Inflammatory macrophage treated with lipopolysaccharide for 1 hour (primary cell): ENCODE measurements at regions not wholly inside any gene's neighbourhood (a gene's known extent, or its start where the extent isn't known, plus 50 kb on each side); places are given as distances from the start of the nearest gene placed in this dataset.
"Not testable (repeated sequence)": the region's sequence is repeated elsewhere in the genome, so short reads cannot be mapped to it uniquely, and the experiment has no call there.

ENCODE experiments used
- DNase-seq, 2 donors: peaks; one replicate each; pipeline ENCODE4 v3.0.0-alpha.2; 2020 to 2022

GRCh38 chr16:59683709-59684108 lies 949.6 kb upstream of the GOT2 start:
- no peak for DNase-seq

GRCh38 chr16:59665618-59666220 lies 931.6 kb upstream of the GOT2 start:
- no peak for DNase-seq

- DNase-seq: no peak
Observed at GRCh38 chr16:59658572-59658971, 924.5 kb upstream of the GOT2 start.

- DNase-seq: no peak
Observed at GRCh38 chr16:59655031-59655430, 920.9 kb upstream of the GOT2 start.

- DNase-seq: no peak
Observed at GRCh38 chr16:59654455-59654854, 920.3 kb upstream of the GOT2 start.

GRCh38 chr16:59651662-59652061 lies 917.5 kb upstream of the GOT2 start:
- DNase-seq: no peak

GRCh38 chr16:59645194-59645593 lies 911.1 kb upstream of the GOT2 start:
- no peak for DNase-seq

GRCh38 chr16:59635674-59636073 lies 901.6 kb upstream of the GOT2 start:
- DNase-seq: no peak

GRCh38 chr16:59634951-59635350 lies 900.8 kb upstream of the GOT2 start:
- DNase-seq: no peak

- DNase-seq: no peak
Observed at GRCh38 chr16:59634004-59634579, 900.0 kb upstream of the GOT2 start.

- no peak for DNase-seq
Observed at GRCh38 chr16:59632276-59632855, 898.2 kb upstream of the GOT2 start.

GRCh38 chr16:59624381-59624780 lies 890.3 kb upstream of the GOT2 start:
- not testable (repeated sequence) for DNase-seq

- DNase-seq: no peak
Observed at GRCh38 chr16:59614466-59615240, 880.5 kb upstream of the GOT2 start.

- not testable (repeated sequence) for DNase-seq
Observed at GRCh38 chr16:59612910-59613620, 878.9 kb upstream of the GOT2 start.

GRCh38 chr16:59612094-59612493 lies 878.0 kb upstream of the GOT2 start:
- DNase-seq: no peak

- no peak for DNase-seq
Observed at GRCh38 chr16:59611556-59611955, 877.4 kb upstream of the GOT2 start.

- DNase-seq: no peak
Observed at GRCh38 chr16:59605706-59606105, 871.6 kb upstream of the GOT2 start.

GRCh38 chr16:59604354-59604753 lies 870.2 kb upstream of the GOT2 start:
- no peak for DNase-seq

GRCh38 chr16:59601452-59601851 lies 867.3 kb upstream of the GOT2 start:
- no peak for DNase-seq

- DNase-seq: no peak
Observed at GRCh38 chr16:59597269-59597668, 863.2 kb upstream of the GOT2 start.

GRCh38 chr16:59596693-59597092 lies 862.6 kb upstream of the GOT2 start:
- DNase-seq: no peak

- no peak for DNase-seq
Observed at GRCh38 chr16:59593194-59593661, 859.1 kb upstream of the GOT2 start.

- DNase-seq: no peak
Observed at GRCh38 chr16:59591480-59591879, 857.4 kb upstream of the GOT2 start.
